ENCODE measurements at regions not wholly inside any gene's neighbourhood (a gene's known extent, or its start where the extent isn't known, plus 50 kb on each side); places are given as distances from the start of the nearest gene placed in this dataset.
A peak's percentile ranks its signal among the peaks of the same experiment; 100 is the strongest.

DNA sequence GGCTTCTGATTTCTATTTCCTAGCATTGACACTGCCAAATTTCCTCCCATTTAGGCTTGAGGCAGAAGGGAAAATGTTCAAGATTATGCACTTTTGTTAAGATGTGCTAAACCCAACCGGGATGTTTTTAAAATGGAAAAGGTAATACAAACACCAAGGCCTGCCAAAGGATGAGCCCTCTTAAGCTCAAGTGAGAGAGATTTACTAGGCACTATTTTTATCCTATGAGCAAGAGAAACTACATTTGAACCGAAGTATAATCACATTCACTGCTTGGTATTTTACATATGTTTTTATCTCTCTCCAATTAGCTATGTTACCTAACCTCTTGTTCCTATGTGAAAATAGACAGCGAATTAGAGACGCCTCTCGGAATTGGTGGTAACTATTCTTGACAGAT, 295.8 kb downstream of the GABRB3 start:
- FAIRE-seq (no peak), DNase-seq (ENCODE audit: low spot score) (no peak)

DNA sequence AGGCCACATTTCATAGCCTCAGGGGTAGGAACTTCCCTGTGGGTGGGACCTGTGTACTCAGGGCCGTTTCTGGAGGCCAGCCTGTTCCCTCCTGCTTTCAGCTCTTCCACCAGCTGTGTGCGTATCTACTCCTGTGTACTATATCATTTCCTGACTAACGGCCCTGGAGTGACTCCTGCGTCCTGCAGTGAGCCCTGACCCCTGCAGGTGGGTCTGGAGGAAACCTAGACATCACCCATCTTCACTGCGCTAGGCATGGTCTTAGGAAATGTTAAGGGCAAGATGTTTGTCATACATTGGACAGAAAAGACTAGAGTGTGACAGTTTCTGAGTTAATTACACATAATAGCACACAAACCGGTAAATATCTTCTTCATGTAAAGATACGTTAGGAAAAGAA, 297.3 kb downstream of the GABRB3 start:
- DNase-seq (ENCODE audit: low spot score): no peak
- no peak for FAIRE-seq

DNA sequence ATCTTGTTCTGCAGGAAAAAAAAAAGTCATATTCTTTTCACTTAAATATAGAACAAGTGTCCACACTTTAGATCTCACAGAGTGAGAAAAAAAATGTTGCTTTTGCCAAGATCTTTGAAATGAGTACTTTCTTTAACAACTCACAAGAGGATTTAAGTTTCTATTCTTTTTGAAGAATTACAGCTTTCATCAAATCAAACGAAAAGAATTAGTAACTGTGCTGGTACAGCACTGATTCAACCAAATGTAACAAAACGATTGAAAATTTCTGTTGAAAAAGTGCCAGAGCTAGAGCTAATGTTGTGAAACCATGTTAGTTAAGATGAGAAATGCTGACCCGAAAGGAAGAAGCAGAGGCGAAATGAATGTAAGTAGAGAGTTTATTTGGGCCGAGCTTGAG, 300.2 kb downstream of the GABRB3 start:
- FAIRE-seq: no peak
- no peak for DNase-seq (ENCODE audit: low spot score)

DNA sequence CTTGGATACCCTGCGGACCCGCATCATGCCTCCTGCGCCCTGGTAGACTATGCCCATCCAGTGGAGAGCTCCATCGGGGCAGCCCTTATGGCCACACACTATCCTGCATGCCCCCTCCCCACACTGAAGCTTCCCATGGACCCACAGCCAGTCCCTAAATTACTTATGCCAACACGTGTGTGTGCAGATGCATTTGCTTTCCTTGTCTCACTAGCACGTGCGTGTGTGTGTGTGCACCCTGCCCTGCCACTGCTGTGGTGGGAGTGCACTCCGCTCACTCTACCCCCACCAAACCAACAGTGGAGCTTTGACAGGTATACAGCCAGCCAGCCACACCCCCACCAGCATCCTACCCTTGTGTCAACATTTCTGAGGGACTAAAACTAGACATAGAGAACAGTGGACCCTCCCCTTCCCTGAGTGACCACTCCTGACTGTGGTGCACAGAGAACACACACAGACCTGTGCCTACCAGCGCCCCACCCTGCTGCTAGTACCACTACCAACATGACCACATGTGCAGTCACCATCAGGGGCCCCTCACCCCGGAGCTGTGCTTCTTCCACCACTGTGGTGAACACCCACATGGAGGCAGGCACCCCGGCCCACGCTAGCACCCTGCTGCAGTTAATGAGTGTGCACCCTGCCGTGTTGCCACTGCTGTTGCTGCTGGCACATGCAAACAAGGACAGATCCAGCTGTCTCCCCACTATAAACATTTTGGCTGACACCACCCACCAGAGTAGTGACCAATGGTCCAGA, 310.8 kb downstream of the GABRB3 start:
- FAIRE-seq: no peak
- no peak for DNase-seq (ENCODE audit: low spot score)

DNA sequence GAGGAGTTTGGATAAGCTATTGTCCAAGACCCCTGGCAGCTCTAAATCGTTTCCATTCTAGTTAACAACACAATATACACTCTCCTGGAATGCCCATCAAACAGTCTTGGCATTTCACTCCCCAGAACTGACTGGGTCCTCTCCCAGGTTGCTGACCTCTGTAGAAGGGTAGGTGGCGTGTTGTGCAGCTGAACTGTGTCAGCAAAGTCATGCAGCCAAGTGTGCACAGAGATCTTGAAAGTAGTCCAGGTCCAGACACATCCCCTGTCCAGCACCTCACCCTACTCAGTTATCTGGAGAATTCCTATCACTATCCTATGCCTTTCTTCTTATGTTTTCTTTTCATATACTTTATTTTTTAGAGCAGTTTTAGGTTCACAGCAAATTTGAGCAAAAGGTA, 312.7 kb downstream of the GABRB3 start:
- no peak for FAIRE-seq
- DNase-seq (ENCODE audit: low spot score): no peak

DNA sequence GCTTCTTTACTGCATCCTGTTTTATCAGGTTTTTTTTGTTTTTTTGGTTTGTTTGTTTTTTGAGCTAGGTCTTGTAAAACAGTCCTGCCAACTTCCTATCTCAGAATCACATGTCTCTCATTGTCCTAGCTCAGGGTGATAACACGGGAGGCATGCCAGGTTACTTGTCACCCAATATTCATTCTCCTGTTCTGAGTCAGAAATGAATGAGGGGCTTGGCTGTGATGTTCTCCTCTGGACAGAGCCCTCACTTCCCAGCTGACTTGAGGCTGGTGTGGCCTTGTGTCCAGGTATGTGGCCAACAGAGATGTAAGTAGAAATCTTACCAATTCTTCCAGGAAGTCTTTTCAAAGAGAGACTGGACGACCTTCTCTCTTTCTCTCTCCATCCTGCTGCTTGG, 317.0 kb downstream of the GABRB3 start:
- FAIRE-seq: no peak
- DNase-seq (ENCODE audit: low spot score): no peak

DNA sequence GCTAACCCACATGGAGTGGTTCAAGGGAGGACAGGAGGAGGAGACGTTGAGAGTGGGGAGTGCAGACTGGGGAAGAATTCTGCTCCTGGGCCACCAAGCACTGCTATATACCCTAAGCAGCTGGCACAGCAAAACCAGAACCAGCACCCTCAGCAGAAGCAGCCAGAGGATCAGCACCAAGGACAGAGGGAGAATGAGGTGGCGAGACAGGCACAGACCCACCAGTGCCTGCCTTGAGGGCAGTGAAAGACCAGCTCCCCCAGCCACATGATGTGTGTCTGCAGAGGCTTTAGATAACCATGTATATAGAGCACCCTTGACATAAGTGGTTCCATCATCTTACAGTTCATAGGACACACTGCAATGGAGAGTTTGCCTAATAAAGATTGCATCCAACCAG, 319.0 kb downstream of the GABRB3 start:
- DNase-seq (ENCODE audit: low spot score) (no peak), FAIRE-seq (no peak)

DNA sequence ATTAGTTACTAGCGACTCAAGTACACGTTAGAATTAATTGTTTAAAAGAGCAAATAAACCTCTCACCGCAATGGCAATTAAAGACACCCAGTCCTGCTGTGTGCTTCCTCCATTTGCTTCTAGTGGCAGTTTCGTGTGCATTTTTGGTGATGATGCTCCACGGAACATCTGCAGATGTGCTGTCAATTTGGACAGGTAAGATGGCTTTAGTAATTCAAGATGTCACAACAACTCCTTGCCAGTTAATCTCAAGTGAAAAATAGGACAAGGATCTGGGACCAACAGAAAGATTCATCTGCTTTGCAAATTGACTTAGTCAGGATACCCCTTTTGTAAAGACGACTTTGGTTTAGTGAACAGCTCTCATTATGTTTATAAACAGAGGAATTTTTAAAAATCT, 320.9 kb downstream of the GABRB3 start:
- no peak for DNase-seq (ENCODE audit: low spot score)
- no peak for FAIRE-seq

DNA sequence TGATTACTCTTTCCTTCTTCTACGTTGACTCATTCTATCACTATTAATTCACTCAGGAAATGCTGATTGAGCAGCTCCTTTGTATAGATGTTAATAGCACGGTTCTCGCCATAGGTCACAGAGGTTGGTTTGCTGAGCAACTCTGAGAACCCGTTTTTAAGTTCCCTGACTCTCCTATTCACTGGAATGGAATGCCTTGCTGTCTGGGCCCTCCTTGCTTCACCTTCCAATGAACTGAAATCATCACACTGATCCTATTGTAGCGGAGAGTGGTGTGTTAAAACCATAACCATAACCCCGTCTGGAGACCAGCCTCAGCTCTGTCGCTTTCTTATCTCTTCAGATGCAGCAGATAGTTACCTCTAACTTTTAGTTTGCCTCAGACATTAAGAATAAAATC, 323.6 kb downstream of the GABRB3 start:
- peak; percentile 72 for DNase-seq (ENCODE audit: low spot score)

DNA sequence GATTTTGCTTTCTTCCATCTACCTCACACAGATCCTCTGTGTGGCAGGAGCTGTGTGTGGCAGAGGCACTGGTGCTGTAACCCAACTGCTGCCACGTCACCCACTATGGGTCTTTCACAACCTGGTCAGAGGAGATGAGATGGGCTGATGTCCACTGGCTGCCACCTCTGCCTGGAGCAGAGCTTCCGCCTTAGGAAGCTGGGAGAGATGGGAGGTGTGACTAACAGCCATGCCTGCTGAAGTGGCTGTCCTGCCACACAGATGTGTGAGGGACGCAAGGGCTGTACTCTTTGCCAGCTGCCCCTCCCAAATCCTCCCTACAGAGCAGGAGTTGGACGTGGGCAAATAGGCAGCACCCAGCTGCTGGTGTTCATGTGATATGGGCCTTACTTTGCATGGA, 329.5 kb downstream of the GABRB3 start:
- DNase-seq (ENCODE audit: low spot score) (peak; percentile 5), FAIRE-seq (no peak)

More for the DNA sequence above, 323.6 kb downstream of the GABRB3 start:
- FAIRE-seq: no peak

DNA sequence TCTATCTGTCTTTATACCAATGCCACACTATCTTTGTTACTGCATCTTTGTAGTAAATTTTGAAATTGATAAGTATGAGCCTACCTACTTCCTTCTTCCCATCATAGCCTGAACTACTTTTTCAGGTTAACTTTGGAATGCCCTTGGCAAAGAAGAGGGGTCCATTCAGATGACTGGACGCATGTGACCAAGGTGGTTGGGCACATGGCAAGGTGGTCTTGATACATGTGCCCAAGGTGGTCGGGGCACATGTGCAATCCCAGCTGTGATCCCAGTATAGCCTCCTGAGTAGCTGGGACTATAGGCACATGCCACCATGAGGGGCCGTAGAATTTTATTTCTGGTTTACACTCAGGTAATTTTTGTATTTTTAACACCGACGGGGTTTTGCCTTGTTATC, 330.2 kb downstream of the GABRB3 start:
- DNase-seq (ENCODE audit: low spot score) (no peak), FAIRE-seq (no peak)

DNA sequence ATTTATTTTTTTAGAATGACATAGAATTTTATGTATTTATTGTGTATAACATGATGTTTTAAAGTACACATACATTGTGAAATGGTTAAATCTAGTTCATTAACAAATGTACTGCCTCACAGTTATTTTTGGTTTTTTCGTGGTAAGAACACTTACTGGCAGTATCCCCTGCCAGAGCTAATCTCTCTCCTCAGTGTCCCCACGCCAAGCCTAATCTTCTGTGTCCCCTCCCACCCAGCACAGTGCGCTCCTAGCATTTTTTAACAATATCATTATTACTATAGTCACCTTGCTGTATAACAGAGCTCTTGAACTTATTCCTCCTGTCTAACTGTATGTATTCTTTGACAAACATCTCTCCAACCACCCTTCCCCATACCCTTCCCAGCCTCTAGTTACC, 333.2 kb downstream of the GABRB3 start:
- FAIRE-seq (no peak), DNase-seq (ENCODE audit: low spot score) (no peak)

DNA sequence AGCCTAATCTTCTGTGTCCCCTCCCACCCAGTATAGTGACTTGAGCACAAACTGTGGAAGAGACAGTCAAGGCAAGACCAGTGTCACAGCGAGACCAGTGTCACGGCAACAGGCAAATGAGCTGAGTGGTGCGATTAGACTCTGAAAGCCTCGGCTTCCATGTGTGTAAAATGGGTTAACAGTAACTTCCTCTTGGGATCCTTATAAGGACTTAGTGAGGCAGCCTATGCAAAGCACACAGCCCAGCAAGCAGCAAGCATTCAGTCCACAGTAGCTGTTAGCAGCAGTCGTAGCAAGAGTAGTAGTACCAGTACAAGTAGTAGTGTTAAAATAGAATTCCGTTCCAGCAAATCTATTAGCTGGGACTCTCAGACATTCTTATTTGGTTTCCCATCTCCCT, 334.1 kb downstream of the GABRB3 start:
- FAIRE-seq (no peak), DNase-seq (ENCODE audit: low spot score) (no peak)

DNA sequence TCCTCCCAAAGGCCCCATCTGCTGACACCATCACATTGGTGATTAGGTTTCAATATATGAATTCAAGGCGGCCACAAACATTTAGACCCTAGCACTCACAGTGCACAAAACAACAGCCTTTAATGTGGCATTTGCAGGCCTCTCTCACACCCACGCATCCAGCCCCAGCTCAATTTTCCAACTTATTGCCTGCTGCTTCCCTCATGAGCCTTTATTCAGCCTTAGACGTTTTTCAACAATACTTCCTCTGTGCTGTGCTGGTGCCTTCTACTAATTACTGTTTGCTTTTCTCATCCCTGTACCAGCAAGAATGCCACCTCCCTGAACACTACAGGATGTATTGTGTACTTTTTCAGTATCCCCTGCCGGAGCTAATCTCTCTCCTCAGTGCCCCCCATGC, 334.6 kb downstream of the GABRB3 start:
- DNase-seq (ENCODE audit: low spot score) (no peak), FAIRE-seq (no peak)

DNA sequence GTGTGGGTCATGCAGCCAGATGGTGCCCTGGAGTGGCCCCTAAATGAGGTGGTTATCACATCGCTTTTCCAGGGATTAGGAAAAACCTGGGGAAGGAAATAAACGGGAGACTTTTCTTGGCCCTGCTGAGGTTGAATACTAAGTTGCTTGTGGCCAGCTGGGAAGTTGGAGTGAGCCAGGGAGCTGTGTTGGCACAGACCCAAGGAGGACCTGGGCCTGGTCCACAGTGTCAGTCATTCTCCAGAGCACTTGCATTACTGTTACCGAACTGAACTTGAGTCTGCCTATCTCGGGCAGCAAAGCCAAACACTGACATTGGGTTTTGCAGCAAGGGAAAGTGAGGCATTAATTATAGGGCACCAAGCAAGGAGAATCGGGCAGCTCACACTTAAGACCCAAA, 339.0 kb downstream of the GABRB3 start:
- FAIRE-seq (no peak), DNase-seq (ENCODE audit: low spot score) (no peak)

DNA sequence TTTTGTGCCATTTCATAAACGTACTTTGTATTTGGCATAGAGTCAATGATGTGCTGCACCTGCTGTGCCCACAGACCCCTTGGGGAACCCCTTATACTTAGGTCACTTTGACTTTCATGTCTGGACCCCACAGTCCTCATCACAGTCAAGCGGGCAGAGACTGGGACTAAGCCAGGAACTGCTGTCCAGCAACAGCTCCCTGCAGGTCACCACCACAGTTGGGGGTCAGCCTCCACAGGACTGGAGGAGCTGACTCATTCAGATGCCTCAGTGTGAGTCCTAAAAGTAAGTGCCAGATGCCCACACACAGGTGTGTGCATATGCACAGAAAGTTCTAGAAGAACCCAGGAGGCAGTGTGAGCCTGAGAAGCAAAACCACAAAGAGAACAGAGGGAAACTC, 339.8 kb downstream of the GABRB3 start:
- DNase-seq (ENCODE audit: low spot score) (no peak), FAIRE-seq (no peak)

DNA sequence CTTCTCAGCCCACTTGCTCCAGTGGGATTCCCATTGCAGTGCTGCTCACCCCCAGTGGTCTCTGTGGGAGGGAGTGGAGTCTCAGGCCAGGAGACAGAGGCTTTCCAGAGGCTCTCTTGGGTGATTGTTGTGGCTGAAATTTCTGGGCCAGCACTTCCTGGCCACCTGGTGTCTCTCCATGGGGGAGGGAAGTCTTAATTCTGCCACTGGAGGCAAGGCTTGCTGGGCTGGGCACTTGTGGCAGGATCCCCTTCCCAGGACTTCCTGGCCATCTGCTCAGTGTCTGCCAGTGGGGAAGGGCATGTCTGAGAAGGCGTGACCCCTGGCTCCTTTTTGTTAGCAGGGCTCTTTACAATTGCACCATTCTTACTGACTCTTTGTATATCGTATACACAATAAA, 351.8 kb downstream of the GABRB3 start:
- DNase-seq (ENCODE audit: low spot score): no peak
- FAIRE-seq: no peak

DNA sequence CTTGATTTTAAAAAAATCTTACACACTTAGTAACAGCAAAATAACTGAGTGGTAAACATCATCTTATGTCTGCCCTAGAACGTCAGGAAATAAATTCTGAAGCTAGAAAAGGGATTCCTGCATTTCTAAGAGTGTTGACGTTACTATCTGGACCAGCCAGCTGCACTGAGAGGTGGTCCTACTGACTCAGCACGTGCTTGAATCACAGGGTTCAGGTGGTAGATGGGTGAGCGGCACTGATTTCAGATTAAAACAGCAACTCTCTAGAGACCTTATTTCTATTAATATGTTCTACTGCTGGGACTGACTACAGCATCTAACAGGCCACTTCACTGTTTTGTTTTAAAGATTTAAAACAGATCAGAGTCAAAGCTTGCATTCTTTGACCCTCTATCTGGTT, 377.2 kb downstream of the GABRB3 start:
- FAIRE-seq: no peak
- no peak for DNase-seq (ENCODE audit: low spot score)

DNA sequence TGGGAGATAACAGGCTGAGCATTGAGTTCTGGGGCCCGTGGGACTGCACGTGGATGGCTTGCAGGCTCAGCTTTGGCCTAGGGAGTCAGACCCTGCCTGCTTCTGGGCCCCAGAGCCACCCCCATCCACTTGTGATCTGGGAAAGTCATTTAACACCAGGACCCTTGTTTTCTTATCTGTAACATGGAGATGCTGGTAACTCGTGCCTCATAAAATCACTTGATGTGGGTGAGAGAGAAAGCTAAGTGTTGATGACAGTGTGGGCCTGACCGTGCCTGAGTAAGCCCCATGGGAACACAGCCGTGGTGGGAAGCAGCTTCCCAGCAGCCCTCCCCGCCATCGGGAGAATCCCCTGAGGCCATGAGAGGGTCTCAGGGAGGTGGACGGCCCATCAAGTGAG, 378.1 kb downstream of the GABRB3 start:
- FAIRE-seq: no peak

DNA sequence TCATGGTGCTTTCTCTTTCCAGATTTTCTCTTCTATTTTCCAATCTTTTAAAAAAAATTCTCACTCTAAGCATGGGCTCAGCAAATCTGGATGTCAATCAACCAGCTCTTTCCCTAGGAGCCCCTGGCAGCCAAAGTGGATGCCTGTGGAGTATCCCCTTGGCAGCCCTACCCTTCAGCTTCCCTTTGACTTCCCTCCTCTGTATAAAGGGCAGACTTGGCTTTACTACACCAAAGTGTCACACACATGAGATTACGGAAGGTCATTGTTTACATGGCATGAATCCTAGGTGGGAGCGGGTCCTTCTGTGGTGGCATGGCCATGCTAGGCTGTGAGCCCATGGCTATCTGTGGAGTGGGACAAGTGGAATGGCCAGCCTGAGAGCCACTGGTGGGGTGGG, 379.9 kb downstream of the GABRB3 start:
- DNase-seq (ENCODE audit: low spot score) (no peak), FAIRE-seq (no peak)

More for the DNA sequence above, 378.1 kb downstream of the GABRB3 start:
- no peak for DNase-seq (ENCODE audit: low spot score)

DNA sequence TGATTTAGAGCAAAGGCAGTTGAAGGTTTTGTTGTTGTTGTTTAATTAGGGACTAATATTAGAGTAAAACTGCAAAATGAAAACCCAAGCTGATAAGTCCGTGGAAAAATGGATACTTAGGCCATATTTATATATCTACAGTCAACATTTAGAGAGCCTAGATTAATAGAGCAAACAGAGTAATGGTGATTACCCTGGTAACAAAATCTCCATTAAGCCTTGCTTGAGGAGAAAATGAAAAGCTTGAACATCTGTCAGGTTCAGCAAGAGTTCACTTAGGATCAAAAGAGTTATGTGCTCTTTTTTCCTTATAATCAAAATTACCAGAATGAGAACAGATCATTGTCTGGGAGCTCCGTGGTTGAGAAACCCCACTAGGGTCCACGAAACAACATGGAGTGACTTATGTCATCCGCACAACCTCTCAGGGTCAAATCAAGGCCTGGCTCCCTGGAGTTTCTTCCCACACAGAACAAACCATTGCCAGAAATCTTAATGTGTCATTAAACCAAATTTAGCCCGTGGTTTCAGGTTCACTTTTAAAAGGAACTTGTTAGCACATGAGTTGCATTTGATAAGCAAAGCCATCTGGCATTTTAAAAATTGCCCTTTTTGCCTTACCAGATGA, 381.2 kb downstream of the GABRB3 start:
- FAIRE-seq: no peak
- no peak for DNase-seq (ENCODE audit: low spot score)

DNA sequence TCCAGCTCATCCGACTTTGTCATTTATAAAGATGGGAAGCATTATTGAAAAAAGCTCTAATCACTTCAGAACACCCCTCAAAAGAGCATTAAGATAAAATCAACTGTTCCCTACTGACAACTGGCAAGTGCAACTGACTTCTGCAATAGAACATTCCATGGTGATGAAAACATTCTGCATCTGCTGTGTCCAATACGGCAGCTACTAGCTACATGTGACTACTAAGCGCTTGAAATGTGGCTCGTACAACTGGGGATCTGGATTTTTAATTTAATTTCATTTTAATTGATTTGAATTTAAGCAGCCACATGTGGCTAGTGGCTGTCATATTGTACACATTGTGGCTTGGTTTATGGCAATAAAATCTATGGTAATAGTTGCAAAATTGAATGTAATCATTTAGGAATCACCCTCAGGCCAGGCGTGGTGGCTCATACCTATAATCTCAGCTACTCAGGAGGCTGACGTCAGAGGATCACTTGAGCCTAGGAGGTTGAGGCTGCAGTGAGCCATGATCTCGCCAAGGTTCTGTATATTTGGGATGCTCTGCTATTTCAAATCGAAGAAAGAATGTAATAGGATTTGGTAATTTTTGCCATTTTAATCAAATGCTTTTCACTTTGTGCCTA, 390.3 kb downstream of the GABRB3 start:
- FAIRE-seq: no peak

DNA sequence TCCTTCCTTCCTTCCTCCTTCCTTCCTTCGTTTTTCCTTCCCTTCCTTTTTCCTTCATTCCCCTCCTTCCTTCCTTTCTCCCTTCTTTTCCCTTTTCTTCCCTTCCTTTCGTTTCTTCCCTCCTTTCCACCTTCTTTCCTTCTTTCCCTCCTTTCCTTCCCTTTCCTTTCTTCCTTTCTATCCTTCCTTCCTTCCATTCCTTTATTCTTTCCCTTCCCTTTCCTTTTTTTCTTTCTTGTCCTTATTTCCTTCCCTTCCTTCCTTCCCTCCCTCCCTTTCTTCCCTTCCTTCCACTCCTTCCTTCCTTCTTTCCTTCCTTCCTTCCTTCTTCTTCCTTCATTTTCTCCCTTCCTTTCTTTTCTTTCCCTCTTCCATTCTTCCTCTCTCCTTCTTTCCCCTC, 394.6 kb downstream of the GABRB3 start:
- DNase-seq (ENCODE audit: low spot score) (no peak), FAIRE-seq (no peak)

More for the DNA sequence above, 390.3 kb downstream of the GABRB3 start:
- DNase-seq (ENCODE audit: low spot score): no peak
